ENCODE measurements at regions not wholly inside any gene's neighbourhood (a gene's known extent, or its start where the extent isn't known, plus 50 kb on each side); places are given as distances from the start of the nearest gene placed in this dataset.

- Mint-ChIP-seq H3K4me3 (no peak overlapping the region), H3K27ac (no peak overlapping the region), H3K27me3 (ENCODE audit: low read depth) (no peaks in the 10 kb centered on the region), H3K9me3 (peaks cover 39% of the 10 kb centered on the region), H3K4me1 (peaks cover 7% of the 10 kb centered on the region), H3K36me3 (peaks cover 12% of the 10 kb centered on the region)
- no peak for DNase-seq (ENCODE audit: low spot score in 2 of 2, unreplicated experiment in 2 of 2)
- TF ChIP-seq, protein P1, sequence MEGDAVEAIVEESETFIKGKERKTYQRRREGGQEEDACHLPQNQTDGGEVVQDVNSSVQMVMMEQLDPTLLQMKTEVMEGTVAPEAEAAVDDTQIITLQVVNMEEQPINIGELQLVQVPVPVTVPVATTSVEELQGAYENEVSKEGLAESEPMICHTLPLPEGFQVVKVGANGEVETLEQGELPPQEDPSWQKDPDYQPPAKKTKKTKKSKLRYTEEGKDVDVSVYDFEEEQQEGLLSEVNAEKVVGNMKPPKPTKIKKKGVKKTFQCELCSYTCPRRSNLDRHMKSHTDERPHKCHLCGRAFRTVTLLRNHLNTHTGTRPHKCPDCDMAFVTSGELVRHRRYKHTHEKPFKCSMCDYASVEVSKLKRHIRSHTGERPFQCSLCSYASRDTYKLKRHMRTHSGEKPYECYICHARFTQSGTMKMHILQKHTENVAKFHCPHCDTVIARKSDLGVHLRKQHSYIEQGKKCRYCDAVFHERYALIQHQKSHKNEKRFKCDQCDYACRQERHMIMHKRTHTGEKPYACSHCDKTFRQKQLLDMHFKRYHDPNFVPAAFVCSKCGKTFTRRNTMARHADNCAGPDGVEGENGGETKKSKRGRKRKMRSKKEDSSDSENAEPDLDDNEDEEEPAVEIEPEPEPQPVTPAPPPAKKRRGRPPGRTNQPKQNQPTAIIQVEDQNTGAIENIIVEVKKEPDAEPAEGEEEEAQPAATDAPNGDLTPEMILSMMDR (IDR thresholded peaks at IDR 0.05; ENCODE audit: unreplicated experiment): no peak
Measured at GRCh38 chr3:31057891-31058290, 163.4 kb upstream of the GADL1 start.

DNA sequence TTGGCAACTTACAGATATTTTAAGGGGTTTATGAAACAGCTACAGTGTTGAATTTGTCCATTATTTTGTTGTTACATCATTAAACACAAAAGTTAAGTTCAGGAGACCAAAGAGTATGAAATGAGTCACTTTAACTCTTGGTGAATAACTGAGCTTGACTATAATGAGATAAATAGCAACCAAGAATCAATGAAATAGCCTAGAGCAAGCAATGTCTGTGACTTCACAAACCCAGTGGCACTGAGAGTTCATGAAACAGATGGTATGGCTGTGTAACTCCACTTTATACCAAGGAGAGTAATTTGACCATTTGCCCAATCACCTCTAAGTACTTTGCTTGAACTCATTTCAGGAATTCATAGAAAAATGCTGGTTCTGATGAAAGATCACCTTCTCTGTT lies 169.6 kb upstream of the GADL1 start:
- Mint-ChIP-seq H3K9me3 (peaks cover 19% of the 10 kb centered on the region), H3K36me3 (peaks cover 8% of the 10 kb centered on the region), H3K4me1 (peaks cover 15% of the 10 kb centered on the region), H3K27ac (no peak overlapping the region), H3K4me3 (no peak overlapping the region), H3K27me3 (ENCODE audit: low read depth) (no peaks in the 10 kb centered on the region)
- TF ChIP-seq, protein P1 (IDR thresholded peaks at IDR 0.05; ENCODE audit: unreplicated experiment): no peak
- DNase-seq (ENCODE audit: low spot score in 2 of 2, unreplicated experiment in 2 of 2): no peak

DNA sequence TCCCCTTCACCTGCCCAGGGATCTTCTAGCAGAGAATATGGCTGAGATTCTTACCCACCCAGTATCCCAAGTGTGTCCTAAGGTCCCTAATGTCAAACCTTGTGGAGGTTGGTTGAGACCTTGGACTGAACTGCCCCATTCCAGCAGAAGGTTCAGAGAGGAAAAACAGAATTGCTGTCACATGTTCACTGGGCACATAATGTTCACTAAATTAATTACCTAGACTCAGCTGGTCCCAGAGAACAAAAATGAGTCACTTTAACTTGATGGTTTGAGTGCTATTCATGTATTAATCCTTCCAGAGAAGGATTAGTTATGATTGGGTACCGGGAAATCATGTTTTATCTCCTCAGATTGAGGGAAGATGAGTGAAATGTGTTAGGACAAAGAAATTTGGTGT lies 171.3 kb upstream of the GADL1 start:
- no peak overlapping the region for H3K4me3 Mint-ChIP-seq
- DNase-seq (ENCODE audit: low spot score in 2 of 2, unreplicated experiment in 2 of 2): no peak
- TF ChIP-seq, protein P1 (IDR thresholded peaks at IDR 0.05; ENCODE audit: unreplicated experiment): no peak

GRCh38 chr3:31067004-31067403 lies 172.5 kb upstream of the GADL1 start:
- no peak overlapping the region for H3K4me3 Mint-ChIP-seq
- H3K27ac Mint-ChIP-seq: no peak overlapping the region
- H3K4me1 Mint-ChIP-seq: peaks cover 11% of the 10 kb centered on the region
- H3K9me3 Mint-ChIP-seq: peaks cover 19% of the 10 kb centered on the region
- DNase-seq (ENCODE audit: low spot score in 2 of 2, unreplicated experiment in 2 of 2): no peak
- peaks cover 1% of the 10 kb centered on the region for H3K36me3 Mint-ChIP-seq
- H3K27me3 Mint-ChIP-seq (ENCODE audit: low read depth): no peaks in the 10 kb centered on the region
- TF ChIP-seq, protein P1 (IDR thresholded peaks at IDR 0.05; ENCODE audit: unreplicated experiment): no peak

More for the DNA sequence above, 171.3 kb upstream of the GADL1 start:
- peaks cover 20% of the 10 kb centered on the region for H3K9me3 Mint-ChIP-seq
- H3K27ac Mint-ChIP-seq: no peak overlapping the region
- peaks cover 1% of the 10 kb centered on the region for H3K36me3 Mint-ChIP-seq
- peaks cover 15% of the 10 kb centered on the region for H3K4me1 Mint-ChIP-seq
- no peaks in the 10 kb centered on the region for H3K27me3 Mint-ChIP-seq (ENCODE audit: low read depth)

DNA sequence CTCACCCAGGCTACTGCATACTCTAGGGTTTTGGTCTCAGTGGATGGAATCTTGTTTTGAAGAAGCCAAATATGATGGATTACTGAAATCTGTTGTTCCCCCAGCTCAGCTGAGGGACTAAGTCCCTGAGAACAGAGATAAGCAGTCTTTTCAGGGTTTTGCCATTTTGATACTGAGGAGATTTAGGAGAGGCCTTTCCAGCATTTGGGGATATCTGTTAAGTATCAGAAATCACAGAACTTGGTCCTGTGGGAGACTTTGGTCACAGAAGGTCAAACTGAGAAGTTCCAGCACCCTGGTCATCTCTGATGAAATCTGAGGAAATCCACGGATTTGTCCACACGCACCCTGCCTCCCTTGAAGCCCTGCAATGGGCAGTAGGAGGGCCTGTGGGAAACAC lies 181.0 kb upstream of the GADL1 start:
- Mint-ChIP-seq H3K27me3 (ENCODE audit: low read depth) (no peaks in the 10 kb centered on the region), H3K27ac (no peak overlapping the region), H3K4me3 (no peak overlapping the region), H3K36me3 (peaks cover 4% of the 10 kb centered on the region), H3K4me1 (peaks cover 2% of the 10 kb centered on the region), H3K9me3 (peaks cover 21% of the 10 kb centered on the region)
- TF ChIP-seq, protein P1 (IDR thresholded peaks at IDR 0.05; ENCODE audit: unreplicated experiment): no peak
- DNase-seq (ENCODE audit: low spot score in 2 of 2, unreplicated experiment in 2 of 2): no peak

DNA sequence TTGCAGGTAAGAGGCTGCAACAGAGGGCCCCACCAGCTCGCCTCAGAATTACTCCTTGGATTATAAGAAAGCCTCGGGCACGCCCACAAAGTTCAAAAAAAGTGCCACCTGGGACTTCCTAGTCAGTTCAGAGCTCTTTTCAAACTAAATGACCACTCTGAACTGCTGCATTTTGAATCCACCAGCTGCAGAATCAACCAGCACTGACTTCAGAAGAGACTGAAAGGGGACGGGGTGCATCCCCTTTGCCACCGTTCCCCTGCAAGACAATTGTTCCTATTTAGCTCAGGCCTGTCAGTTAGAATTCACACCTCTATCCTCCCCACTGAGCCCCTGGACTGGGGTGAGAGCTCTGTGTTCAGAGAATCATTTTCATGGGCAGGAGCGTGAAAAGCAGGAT lies 181.4 kb upstream of the GADL1 start:
- no peak overlapping the region for H3K27ac Mint-ChIP-seq

More for the DNA sequence above, 181.4 kb upstream of the GADL1 start:
- DNase-seq (ENCODE audit: low spot score in 2 of 2, unreplicated experiment in 2 of 2): no peak
- Mint-ChIP-seq H3K36me3 (peaks cover 4% of the 10 kb centered on the region), H3K4me3 (no peak overlapping the region), H3K9me3 (peaks cover 17% of the 10 kb centered on the region), H3K27me3 (ENCODE audit: low read depth) (no peaks in the 10 kb centered on the region), H3K4me1 (peaks cover 2% of the 10 kb centered on the region)
- TF ChIP-seq, protein P1 (IDR thresholded peaks at IDR 0.05; ENCODE audit: unreplicated experiment): no peak
